ENCODE measurements at regions not wholly inside any gene's neighbourhood (a gene's known extent, or its start where the extent isn't known, plus 50 kb on each side); places are given as distances from the start of the nearest gene placed in this dataset.

DNA sequence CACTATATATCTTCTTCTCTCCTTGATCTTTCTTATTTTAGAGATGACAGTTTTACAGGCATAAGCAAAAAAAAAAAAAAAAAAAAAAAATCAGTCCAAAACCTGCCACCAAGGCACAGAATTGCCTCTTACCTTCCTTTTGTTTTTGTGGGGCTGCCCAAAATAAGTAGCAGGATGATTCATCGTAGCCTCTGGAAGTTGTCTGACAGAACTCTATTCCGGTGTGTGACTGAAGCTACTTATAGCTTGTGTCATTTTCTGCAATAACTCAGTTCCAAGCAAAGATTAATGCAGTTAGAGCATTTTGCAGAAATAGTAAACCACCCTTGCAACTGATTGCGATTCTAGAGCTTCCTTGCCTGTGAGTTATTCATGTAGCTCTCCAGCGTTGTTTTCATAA is 186.8 kb downstream of the KIF2B start:
- Histone ChIP-seq H3K4me3 (ENCODE audit: low read depth, low read length) (no peak overlapping the region), H3K36me3 (no peaks in the 10 kb centered on the region), H3K4me1 (no peaks in the 10 kb centered on the region), H3K9me3 (no peaks in the 10 kb centered on the region), H3K27me3 (no peaks in the 10 kb centered on the region)
- no peak for DNase-seq
- TF ChIP-seq, protein P1, sequence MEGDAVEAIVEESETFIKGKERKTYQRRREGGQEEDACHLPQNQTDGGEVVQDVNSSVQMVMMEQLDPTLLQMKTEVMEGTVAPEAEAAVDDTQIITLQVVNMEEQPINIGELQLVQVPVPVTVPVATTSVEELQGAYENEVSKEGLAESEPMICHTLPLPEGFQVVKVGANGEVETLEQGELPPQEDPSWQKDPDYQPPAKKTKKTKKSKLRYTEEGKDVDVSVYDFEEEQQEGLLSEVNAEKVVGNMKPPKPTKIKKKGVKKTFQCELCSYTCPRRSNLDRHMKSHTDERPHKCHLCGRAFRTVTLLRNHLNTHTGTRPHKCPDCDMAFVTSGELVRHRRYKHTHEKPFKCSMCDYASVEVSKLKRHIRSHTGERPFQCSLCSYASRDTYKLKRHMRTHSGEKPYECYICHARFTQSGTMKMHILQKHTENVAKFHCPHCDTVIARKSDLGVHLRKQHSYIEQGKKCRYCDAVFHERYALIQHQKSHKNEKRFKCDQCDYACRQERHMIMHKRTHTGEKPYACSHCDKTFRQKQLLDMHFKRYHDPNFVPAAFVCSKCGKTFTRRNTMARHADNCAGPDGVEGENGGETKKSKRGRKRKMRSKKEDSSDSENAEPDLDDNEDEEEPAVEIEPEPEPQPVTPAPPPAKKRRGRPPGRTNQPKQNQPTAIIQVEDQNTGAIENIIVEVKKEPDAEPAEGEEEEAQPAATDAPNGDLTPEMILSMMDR (IDR thresholded peaks at IDR 0.05; ENCODE audit: low read depth, low read length) = no peak

DNA sequence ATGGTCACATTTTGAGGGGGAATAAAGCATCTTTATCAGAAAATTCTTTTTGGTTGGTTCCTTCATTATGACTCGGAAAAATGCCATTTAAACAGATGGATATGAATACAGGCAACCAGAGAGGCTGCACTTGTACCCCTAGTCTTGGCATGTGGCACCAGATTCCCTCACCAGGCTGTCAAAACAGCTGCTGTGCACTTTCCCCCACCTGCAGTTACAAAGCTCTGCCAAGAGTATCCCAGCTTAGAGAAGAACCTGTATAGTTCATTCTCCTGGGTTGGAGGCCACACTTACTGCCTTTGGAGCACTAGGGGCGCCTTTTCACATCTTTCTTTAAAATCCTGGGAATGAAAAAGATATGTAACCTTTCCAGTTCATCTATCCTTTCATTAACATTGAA is 190.3 kb downstream of the KIF2B start:
- TF ChIP-seq, protein P1 (IDR thresholded peaks at IDR 0.05; ENCODE audit: low read depth, low read length) = no peak
- no peak for DNase-seq
- Histone ChIP-seq H3K36me3 (no peaks in the 10 kb centered on the region), H3K27me3 (no peaks in the 10 kb centered on the region), H3K4me3 (ENCODE audit: low read depth, low read length) (no peak overlapping the region), H3K4me1 (no peaks in the 10 kb centered on the region), H3K9me3 (no peaks in the 10 kb centered on the region)

DNA sequence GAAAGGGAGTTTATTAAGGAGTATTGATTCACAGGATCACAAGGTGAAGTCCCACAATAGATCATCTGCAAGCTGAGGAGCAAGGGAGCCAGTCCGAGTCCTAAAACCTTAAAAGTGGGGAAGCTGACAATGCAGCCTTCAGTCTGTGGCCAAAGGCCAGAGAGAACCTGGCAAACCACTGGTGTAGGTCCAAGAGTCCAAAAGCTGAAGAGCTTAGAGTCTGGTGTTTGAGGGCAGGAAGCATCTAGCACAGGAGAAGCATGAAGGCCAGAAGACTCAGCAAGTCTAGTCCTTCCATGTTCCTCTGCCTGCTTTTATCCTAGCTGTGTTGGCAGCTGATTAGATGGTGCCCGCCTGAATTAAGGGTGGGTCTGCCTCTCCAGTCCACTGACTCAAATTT is 193.0 kb downstream of the KIF2B start:
- Histone ChIP-seq H3K36me3 (no peaks in the 10 kb centered on the region), H3K4me3 (ENCODE audit: low read depth, low read length) (no peak overlapping the region), H3K4me1 (no peaks in the 10 kb centered on the region), H3K9me3 (no peaks in the 10 kb centered on the region), H3K27me3 (no peaks in the 10 kb centered on the region)
- TF ChIP-seq, protein P1 (IDR thresholded peaks at IDR 0.05; ENCODE audit: low read depth, low read length) = no peak
- DNase-seq = no peak

DNA sequence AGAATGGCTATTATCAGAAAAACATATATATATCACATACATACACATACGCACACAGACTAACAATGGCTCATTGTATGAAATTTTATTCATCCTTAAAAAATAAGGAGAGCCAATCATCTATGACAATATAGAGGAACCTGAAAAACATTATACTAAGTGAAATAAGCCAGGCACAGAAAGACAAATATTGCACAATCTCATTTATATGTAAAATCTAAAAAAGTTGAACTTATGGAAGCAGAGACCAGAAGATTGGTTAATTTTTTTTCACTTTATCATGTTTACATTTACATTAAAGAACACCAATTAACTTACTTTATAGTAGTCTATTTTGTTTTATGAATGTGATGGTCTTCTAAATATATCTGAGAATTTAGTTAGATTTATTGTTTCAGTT is 198.7 kb downstream of the KIF2B start:
- Histone ChIP-seq H3K36me3 (no peaks in the 10 kb centered on the region), H3K4me1 (no peaks in the 10 kb centered on the region), H3K27me3 (no peaks in the 10 kb centered on the region), H3K4me3 (ENCODE audit: low read depth, low read length) (no peak overlapping the region), H3K9me3 (no peaks in the 10 kb centered on the region)
- TF ChIP-seq, protein P1 (IDR thresholded peaks at IDR 0.05; ENCODE audit: low read depth, low read length) = no peak
- DNase-seq = no peak

DNA sequence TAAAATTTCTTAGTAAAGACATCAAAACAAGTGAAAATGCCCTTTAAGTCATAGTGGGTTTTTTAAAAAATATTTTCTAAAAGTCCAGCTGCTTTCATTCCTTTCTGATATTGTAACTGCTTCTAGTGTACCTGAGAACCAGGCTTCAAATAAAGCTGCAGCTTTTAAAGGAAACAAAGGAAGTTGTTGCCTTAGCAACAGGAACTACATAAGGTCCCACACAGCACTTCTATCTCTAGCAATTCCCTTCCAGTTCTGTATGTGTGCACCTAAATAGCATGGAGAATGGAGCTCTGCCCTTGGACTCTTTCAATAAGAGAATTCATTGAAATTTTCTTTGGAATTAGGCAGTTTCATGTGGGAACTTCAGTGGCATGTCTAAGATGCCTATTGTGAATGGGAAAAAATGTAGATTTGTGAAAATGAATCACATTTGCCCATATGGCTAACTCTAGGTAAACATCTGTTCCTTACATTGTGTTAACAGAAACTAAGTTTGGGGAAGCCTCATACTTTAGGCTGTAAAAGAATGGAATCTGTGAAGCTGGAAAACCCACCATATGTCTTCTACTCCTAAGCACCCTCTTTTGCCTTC is 206.4 kb downstream of the KIF2B start:
- Histone ChIP-seq H3K36me3 (no peaks in the 10 kb centered on the region), H3K27me3 (no peaks in the 10 kb centered on the region; the same call in 1 of the 2 replicates), H3K4me3 (ENCODE audit: low read depth, low read length) (no peak overlapping the region), H3K9me3 (no peaks in the 10 kb centered on the region), H3K4me1 (no peaks in the 10 kb centered on the region)
- no peak for DNase-seq
- TF ChIP-seq, protein P1 (IDR thresholded peaks at IDR 0.05; ENCODE audit: low read depth, low read length) = no peak

DNA sequence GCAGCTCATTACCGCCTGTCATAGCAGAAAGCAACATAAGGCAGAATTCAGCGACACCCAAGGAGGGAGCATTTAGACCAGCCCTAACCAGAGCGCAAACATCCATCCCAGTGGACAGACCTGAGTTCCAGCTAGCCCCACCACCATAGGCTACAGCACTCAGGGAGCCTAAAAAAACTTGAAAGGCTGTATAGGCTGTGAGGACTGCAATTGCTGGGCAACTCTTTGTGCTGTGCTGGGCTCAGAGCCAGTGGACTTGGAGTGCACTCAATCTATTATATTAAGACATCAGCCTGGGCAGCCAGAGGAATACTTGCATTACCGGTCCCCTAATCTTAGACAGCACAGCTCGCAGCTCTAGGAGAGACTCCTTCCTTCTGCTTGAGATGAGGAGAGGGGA is 207.3 kb downstream of the KIF2B start:
- H3K9me3 ChIP-seq = no peaks in the 10 kb centered on the region
- H3K4me3 ChIP-seq (ENCODE audit: low read depth, low read length) = no peak overlapping the region
- H3K36me3 ChIP-seq = no peaks in the 10 kb centered on the region
- no peak for DNase-seq
- H3K27me3 ChIP-seq = no peaks in the 10 kb centered on the region; the same call in 1 of the 2 replicates
- no peaks in the 10 kb centered on the region for H3K4me1 ChIP-seq
- TF ChIP-seq, protein P1 (IDR thresholded peaks at IDR 0.05; ENCODE audit: low read depth, low read length) = no peak
